Endothelial cell (in vitro differentiated cells): ENCODE measurements at regions not wholly inside any gene's neighbourhood (a gene's known extent, or its start where the extent isn't known, plus 50 kb on each side); places are given as distances from the start of the nearest gene placed in this dataset.

Experiments
- DNase-seq: peaks from one replicate; pipeline ENCODE4 v3.0.0; 2021; ENCODE audit warnings: low spot score
- H3K27ac Mint-ChIP-seq: one replicate; pipeline ENCODE4 v1.8.0; 2021; ENCODE audit warnings: mixed read lengths, inconsistent platforms; ENCODE audit not compliant: unreplicated experiment
- H3K27me3 Mint-ChIP-seq: one replicate; pipeline ENCODE4 v1.8.0; 2021; ENCODE audit warnings: mild to moderate bottlenecking, moderate library complexity, mixed read lengths, inconsistent platforms; ENCODE audit not compliant: unreplicated experiment
- H3K36me3 Mint-ChIP-seq: one replicate; pipeline ENCODE4 v1.8.0; 2021; ENCODE audit warnings: mild to moderate bottlenecking, low read depth, mixed read lengths, inconsistent platforms; ENCODE audit not compliant: unreplicated experiment
- H3K4me1 Mint-ChIP-seq: one replicate; pipeline ENCODE4 v1.8.0; 2021; ENCODE audit warnings: mild to moderate bottlenecking, mixed read lengths, inconsistent platforms; ENCODE audit not compliant: unreplicated experiment
- H3K4me3 Mint-ChIP-seq: one replicate; pipeline ENCODE4 v1.8.0; 2021; ENCODE audit warnings: mild to moderate bottlenecking, mixed read lengths, inconsistent platforms; ENCODE audit not compliant: unreplicated experiment
- H3K9me3 Mint-ChIP-seq: one replicate; pipeline ENCODE4 v1.8.0; 2021; ENCODE audit warnings: mixed read lengths, inconsistent platforms; ENCODE audit not compliant: unreplicated experiment
- TF ChIP-seq, protein P1 (sequence below): fragments of 200-600 bp; sonication (generic); IDR thresholded peaks from one replicate; pipeline ENCODE4 v1.5.0; 2021; ENCODE audit warnings: antibody characterized with exemption; ENCODE audit not compliant: unreplicated experiment

DNA sequence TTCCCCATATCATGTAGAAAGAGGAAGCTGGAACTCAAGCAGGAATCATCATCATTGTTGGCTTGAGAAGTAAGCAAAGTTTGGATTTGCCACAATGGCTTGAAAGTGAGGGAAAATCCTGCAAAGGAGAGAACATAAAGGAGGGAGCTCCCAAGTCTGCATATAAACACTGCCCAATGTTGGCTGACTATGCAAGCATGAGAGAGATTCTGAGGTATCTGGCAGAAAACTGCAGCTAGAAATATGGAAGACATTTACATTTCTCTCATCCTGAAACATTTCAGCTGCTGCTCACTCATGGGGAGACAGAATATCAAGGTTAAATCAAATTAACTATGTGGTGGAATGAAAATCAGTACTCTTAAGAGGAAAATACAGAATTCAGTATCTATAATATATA is 415.6 kb upstream of the TNC start:
- no peaks in the 10 kb centered on the region for H3K36me3 Mint-ChIP-seq
- TF ChIP-seq, protein P1, sequence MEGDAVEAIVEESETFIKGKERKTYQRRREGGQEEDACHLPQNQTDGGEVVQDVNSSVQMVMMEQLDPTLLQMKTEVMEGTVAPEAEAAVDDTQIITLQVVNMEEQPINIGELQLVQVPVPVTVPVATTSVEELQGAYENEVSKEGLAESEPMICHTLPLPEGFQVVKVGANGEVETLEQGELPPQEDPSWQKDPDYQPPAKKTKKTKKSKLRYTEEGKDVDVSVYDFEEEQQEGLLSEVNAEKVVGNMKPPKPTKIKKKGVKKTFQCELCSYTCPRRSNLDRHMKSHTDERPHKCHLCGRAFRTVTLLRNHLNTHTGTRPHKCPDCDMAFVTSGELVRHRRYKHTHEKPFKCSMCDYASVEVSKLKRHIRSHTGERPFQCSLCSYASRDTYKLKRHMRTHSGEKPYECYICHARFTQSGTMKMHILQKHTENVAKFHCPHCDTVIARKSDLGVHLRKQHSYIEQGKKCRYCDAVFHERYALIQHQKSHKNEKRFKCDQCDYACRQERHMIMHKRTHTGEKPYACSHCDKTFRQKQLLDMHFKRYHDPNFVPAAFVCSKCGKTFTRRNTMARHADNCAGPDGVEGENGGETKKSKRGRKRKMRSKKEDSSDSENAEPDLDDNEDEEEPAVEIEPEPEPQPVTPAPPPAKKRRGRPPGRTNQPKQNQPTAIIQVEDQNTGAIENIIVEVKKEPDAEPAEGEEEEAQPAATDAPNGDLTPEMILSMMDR, result no peak
- H3K9me3 Mint-ChIP-seq, result no peaks in the 10 kb centered on the region
- no peak overlapping the region for H3K4me3 Mint-ChIP-seq
- H3K4me1 Mint-ChIP-seq, result no peaks in the 10 kb centered on the region
- H3K27me3 Mint-ChIP-seq, result no peaks in the 10 kb centered on the region
- H3K27ac Mint-ChIP-seq, result no peak overlapping the region
- DNase-seq, result no peak

DNA sequence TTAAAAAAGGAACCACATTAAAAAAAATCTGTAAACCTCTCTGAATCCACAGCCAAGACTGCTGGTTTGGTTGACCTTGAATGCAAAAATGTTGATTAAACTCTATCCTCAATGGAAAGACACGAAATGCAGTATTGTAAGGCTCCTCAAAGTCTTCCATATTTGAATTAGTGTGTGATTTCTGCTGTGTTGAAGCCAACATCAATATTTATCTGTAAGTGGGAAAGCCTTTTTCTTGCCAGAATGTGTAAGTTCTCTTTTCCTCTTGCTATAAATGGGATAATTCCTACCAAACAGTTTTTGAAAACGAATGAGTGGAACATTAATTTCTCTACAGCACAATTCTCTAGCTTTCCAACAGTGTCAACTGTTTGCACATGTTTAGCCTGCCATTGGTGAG is 422.1 kb upstream of the TNC start:
- H3K27ac Mint-ChIP-seq, result no peak overlapping the region
- TF ChIP-seq, protein P1, result no peak
- no peaks in the 10 kb centered on the region for H3K4me1 Mint-ChIP-seq
- H3K36me3 Mint-ChIP-seq, result no peaks in the 10 kb centered on the region
- H3K27me3 Mint-ChIP-seq, result no peaks in the 10 kb centered on the region
- H3K9me3 Mint-ChIP-seq, result no peaks in the 10 kb centered on the region
- DNase-seq, result no peak
- H3K4me3 Mint-ChIP-seq, result no peak overlapping the region

- Mint-ChIP-seq H3K4me1 (no peaks in the 10 kb centered on the region), H3K36me3 (no peaks in the 10 kb centered on the region), H3K9me3 (no peaks in the 10 kb centered on the region), H3K4me3 (no peak overlapping the region), H3K27ac (no peak overlapping the region), H3K27me3 (no peaks in the 10 kb centered on the region)
- TF ChIP-seq, protein P1, result no peak
- DNase-seq, result no peak
Measured at GRCh38 chr9:115543511-115543910, 425.6 kb upstream of the TNC start.

DNA sequence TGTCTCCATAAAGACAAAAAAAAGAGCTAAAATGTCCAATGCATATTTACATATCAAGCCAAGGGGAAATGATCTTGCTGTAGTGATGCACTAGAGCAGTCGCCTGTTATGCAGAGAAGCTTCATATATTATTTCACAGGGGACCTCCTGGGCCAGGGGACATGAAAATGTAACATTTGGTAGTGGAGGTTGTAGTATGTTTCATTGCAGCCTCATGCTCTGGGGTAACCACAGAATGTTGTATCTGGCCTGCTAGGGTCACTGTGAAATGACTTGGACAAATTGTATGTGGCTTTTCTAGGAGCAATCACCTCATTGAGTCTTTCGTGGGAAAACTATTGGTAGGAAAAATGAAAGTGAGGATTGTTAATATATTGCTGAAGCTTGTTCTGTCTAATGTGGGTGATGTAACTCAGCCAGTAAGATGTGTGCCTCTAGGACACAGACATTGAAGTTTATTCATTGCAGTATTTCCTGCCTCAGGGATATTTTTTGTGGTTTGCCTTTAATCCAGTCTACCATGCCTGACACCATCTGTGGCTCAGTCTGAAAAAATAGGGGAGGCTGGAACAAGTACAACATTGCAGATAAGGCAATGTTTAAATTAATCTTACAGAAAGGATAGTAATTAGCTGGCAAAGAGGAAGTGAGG is 430.8 kb upstream of the TNC start:
- no peak overlapping the region for H3K4me3 Mint-ChIP-seq

GRCh38 chr9:115551396-115551795 is 433.4 kb upstream of the TNC start:
- H3K27me3 Mint-ChIP-seq, result no peaks in the 10 kb centered on the region
- H3K4me3 Mint-ChIP-seq, result no peak overlapping the region
- TF ChIP-seq, protein P1, result no peak
- no peak overlapping the region for H3K27ac Mint-ChIP-seq
- H3K9me3 Mint-ChIP-seq, result no peaks in the 10 kb centered on the region
- H3K4me1 Mint-ChIP-seq, result no peaks in the 10 kb centered on the region
- DNase-seq, result no peak
- H3K36me3 Mint-ChIP-seq, result no peaks in the 10 kb centered on the region

More for the DNA sequence above, 430.8 kb upstream of the TNC start:
- TF ChIP-seq, protein P1, result no peak
- no peaks in the 10 kb centered on the region for H3K9me3 Mint-ChIP-seq
- H3K4me1 Mint-ChIP-seq, result no peaks in the 10 kb centered on the region
- no peak overlapping the region for H3K27ac Mint-ChIP-seq
- no peaks in the 10 kb centered on the region for H3K27me3 Mint-ChIP-seq
- no peak for DNase-seq
- no peaks in the 10 kb centered on the region for H3K36me3 Mint-ChIP-seq
